GM13977 (cell line): ENCODE measurements at regions not wholly inside any gene's neighbourhood (a gene's known extent, or its start where the extent isn't known, plus 50 kb on each side); places are given as distances from the start of the nearest gene placed in this dataset.

Source experiments
- DNase-seq: peaks from one replicate; pipeline ENCODE4 v3.0.0; 2012; ENCODE audit warnings: low spot score
- CTCF ChIP-seq: IDR thresholded peaks from 2 replicates; pipeline ENCODE4 v1.5.1; 2012; ENCODE audit warnings: mild to moderate bottlenecking, control low read depth; ENCODE audit not compliant: insufficient read depth; ENCODE audit errors: extremely low read depth, missing control alignments
- in situ Hi-C: fragments of 300-500 bp; cut with MboI; formaldehyde crosslinking; loops from one replicate; pipeline ENCODE4 v1.12.0; 2022; ENCODE audit warnings: low sequenced_read_pairs, low pct_unique_long_range_greater_than_20kb, mixed read lengths, inconsistent platforms; ENCODE audit not compliant: unreplicated experiment

GRCh38 chr18:66141716-66142115 lies 390.9 kb downstream of the CDH7 start:
- in situ Hi-C loops, result no loop called here
- TF ChIP-seq CTCF, result no peak
- no peak for DNase-seq

- in situ Hi-C loops, result no loop called here
These were observed 387.8 kb downstream of the CDH7 start for GRCh38 chr18:66138642-66139041.

GRCh38 chr18:66136039-66136438 lies 385.2 kb downstream of the CDH7 start:
- in situ Hi-C loops, result no loop called here
- TF ChIP-seq CTCF, result no peak
- no peak for DNase-seq

More at GRCh38 chr18:66138642-66139041, 387.8 kb downstream of the CDH7 start:
- no peak for TF ChIP-seq CTCF
- DNase-seq, result no peak

- in situ Hi-C loops, result no loop called here
- no peak for TF ChIP-seq CTCF
- DNase-seq, result no peak
These were observed 378.4 kb downstream of the CDH7 start for GRCh38 chr18:66129248-66129647.

GRCh38 chr18:66126266-66126665 lies 375.5 kb downstream of the CDH7 start:
- no peak for TF ChIP-seq CTCF
- in situ Hi-C loops, result no loop called here
- no peak for DNase-seq

- in situ Hi-C loops, result no loop called here
- peak; percentile 24 for TF ChIP-seq CTCF
- DNase-seq, result no peak
These were observed 373.6 kb downstream of the CDH7 start for GRCh38 chr18:66124394-66124793.

- DNase-seq, result no peak
- in situ Hi-C loops, result no loop called here
- TF ChIP-seq CTCF, result no peak
These were observed 368.5 kb downstream of the CDH7 start for GRCh38 chr18:66119347-66119746.
